COLO829 (cell line): ENCODE measurements at regions not wholly inside any gene's neighbourhood (a gene's known extent, or its start where the extent isn't known, plus 50 kb on each side); places are given as distances from the start of the nearest gene placed in this dataset.
"Not testable (repeated sequence)": the region's sequence is repeated elsewhere in the genome, so short reads cannot be mapped to it uniquely, and the experiment has no call there.

ENCODE experiments used
- DNase-seq: peaks from one replicate; pipeline ENCODE4 v3.0.0; 2012; ENCODE audit warnings: low spot score

DNA sequence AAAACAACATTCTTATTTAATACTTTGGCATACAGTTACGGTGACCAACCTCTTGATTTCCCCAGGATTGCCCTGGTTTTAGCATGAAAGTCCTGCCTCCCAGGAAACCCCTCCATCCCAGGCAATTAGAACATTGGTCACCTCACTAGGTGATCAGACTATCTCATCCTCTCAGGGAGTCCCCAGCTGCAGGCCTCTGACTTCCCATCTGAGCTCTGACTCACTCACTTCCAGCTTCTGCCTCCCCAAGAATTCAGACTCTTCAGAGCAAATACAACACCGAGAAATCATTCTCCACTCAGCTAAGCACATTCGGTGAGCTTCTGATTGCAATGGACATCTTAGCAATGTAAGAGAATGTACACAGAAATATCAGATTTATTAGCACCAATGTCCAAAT, 92.4 kb upstream of the HES1 start:
- no peak for DNase-seq

- DNase-seq = no peak
Measured at GRCh38 chr3:194045289-194045688, 90.7 kb upstream of the HES1 start.

GRCh38 chr3:194045919-194046318, 90.0 kb upstream of the HES1 start:
- no peak for DNase-seq

DNA sequence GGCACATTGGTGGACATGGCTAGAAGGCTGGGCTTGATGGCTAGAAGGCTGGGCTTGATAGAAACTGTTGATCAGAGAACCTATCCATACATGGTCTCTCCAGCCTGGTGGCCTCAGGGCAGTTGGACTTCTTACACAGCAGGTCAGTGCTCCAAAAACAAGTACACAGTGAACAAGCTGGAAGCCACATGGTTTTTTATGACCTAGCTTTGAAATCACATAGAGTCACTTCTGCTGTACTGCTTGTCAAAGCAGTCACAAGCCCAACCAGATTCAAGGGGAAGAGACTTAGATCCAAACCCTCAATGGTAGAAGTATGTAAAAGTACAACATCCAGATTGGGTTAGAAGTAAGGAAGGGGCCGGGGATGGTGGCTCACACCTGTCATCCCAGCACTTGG, 89.4 kb upstream of the HES1 start:
- DNase-seq = no peak

DNA sequence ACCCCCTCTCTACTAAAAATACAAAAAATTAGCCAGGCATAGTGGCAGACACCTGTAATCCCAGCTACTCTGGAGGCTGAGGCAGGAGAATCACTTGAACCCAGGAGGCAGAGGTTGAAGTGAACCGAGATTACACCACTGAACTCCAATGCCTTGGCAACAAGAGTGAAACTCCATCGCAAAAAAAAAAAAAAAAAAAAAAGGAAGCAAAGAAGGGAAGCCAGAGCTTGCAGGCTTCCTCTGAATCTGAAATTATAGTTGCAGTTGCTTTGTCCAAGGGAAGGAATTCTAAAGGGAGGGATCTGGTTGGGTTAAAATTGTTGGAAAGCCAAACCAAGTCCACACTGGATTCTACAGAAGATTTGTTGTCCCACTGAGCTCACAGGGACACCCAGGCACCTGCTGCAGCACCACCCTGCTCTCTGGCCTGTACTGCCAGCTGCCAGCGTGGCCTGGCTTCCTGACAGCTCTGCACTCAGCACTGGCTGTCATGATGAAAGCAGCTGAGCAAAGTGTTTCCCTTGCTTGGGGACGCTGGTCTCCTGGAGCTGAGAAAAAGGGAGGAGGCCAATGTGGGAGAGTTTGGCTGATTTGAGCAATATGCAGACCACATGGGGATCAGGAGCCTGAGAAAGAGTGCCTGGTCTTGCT, 88.8 kb upstream of the HES1 start:
- no peak for DNase-seq

- DNase-seq = no peak
Measured at GRCh38 chr3:194049394-194049793, 86.6 kb upstream of the HES1 start.

- no peak for DNase-seq
Measured at GRCh38 chr3:194050782-194051320, 85.1 kb upstream of the HES1 start.

DNA sequence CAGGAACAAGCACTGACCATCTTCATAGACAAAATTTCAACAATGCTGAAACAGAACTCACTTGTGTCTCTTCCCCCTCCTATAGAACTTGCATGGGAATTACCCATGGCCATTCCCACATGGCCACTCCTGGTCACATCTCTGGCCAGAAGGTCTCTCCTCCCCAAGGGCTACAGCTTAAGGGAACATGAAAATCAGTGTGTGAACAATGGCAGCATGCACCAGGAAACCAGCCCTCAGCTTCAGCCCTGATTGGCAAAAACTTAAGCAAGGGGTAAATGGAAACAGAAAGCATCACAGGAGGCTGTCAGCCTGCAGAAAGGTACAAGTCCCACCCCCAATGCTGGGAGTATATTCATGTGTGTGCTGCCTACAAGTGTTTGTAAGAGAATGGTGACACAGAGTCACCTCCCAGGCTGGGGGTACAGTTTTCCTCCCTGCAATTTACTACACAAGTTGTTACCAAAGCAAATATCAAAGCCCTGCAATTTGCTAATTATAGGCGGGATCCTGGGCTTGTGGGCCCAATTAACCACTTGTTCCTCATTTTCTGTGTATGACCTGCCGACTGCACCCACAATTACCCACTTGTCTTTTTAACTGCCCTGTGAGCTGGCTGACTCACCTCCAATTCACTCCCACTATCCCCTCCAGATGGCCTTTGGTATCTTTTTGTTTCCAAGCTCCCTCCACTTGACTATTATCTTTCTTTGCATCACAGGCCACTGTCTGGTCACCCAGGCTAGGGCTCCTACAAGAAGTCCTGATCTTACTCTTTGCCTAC, 84.4 kb upstream of the HES1 start:
- no peak for DNase-seq

DNA sequence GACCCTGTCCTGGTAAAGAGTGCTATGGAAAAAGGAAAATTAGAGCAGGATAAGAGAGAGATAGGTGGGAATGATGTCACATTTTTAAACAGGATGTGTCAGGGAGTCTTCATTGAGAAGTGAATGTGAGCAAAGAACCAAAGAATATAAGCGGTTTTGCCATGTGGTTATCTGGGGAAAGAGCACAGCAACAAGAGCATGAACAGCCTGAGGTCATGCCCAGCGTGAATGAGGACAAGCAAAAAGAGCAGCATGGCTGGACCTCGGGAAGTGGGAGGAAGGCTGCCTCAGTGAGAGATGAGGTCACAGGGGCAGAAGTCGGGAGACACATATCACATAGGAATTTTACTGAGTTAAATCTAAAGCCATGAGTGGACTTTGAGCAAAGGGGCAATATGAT, 82.8 kb upstream of the HES1 start:
- DNase-seq = no peak

GRCh38 chr3:194054016-194054415, 81.9 kb upstream of the HES1 start:
- no peak for DNase-seq

DNA sequence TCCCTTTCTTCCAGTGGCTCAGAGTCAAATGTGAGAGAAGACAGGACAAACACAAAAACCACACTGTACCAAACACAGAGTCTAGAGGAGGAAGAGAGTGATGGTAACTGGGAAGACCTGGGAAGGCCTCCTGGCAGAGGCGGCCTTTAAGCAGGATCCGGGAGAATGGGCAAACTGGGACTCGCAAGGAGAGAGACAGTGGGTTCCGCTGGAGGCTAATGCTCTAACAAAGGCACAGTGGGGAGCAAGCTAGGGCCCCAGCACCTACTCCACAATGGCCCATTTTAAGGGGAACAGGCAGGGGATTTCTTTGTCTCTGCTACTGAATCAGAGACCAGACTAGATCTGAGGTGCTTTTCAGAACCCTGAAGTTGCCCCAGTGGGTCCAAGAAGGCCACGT, 81.4 kb upstream of the HES1 start:
- DNase-seq = no peak

DNA sequence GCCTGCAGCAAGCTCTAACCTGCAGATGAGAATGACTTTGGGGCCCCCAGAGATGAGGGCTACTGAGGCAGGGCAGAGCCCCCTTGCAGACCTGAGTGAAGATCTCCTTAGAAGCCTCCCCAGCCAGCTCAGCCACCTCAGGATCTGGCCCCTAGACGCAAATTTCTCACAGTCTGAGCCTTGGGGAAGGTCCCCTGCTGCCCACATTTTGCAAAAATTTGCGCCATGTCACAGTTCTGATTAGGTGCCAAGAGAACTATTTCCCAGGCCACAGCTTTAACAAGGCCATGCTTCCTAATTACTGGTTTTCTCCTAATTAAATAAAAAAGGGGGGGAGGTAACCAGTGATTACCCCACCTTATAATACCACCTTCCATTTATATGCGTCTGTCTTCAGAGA, 81.0 kb upstream of the HES1 start:
- no peak for DNase-seq

GRCh38 chr3:194056323-194056722, 79.6 kb upstream of the HES1 start:
- not testable (repeated sequence) for DNase-seq

GRCh38 chr3:194056731-194057415, 79.1 kb upstream of the HES1 start:
- no peak for DNase-seq

GRCh38 chr3:194057570-194058188, 78.3 kb upstream of the HES1 start:
- no peak for DNase-seq

DNA sequence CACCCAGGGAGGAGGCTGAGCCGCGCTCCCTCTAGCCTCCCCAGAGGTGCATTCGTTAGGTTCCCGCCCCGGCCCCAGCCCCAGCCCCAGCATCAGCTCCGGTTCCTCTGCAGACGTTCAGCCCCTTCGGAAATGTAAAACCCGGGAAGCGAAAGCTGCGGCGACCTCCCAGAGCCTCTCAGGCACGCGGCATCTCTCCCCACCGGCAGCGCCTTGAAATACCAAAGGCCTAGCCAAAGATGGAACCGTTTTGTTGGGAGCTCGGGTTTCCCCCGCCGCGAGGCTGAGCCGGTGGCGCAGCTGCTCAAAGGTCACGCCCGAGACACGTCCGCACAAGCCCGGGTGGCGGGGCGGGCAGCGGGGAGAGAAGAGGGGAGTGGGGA, 77.8 kb upstream of the HES1 start:
- DNase-seq = no peak

- no peak for DNase-seq
Measured at GRCh38 chr3:194058753-194059152, 77.2 kb upstream of the HES1 start.

DNA sequence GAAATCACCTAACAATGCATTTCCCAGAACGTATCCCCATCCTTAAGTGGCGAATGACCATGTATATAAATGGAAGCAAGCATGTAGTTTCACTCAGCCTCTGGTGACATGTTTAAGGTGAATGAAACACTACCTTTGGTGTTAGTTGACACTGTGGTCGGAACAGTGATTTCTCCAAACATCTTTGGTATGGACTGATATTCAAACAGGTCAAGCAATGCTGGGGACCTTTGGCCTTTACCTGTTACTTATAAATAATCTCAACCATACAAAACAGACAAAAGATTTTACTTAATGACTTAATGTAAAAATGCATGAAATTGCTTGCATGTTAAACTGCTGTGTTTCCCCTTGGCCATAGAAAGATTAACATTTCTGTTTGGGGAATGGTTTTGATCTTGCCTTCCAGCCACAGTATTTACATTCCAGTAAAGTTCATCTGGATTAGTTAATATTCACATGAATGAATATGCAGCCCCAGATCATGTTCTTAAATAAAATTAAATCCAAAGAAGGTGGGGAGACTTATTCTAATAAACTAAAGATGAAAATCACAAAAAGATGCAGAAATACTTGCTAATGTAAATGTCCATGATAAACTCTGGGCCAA, 74.4 kb upstream of the HES1 start:
- no peak for DNase-seq

- DNase-seq = no peak
Measured at GRCh38 chr3:194062830-194063229, 73.1 kb upstream of the HES1 start.

- no peak for DNase-seq
Measured at GRCh38 chr3:194064380-194065332, 71.3 kb upstream of the HES1 start.

DNA sequence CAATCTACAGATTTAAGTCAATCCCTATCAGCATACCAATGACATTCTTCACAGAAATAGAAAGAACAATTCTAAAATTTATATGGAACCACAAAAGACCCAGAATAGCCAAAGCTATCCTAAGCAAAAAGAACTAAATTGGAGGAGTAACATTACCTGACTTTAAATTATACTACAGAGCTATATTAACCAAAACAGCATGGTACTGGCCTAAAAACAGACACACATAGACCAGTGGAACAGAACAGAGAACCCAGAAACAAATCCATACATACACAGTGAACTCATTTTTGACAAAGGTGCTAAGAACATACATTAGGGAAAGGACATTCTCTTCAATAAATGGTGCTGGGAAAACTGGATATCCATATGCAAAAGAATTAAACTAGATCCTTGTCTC, 68.6 kb upstream of the HES1 start:
- DNase-seq = not testable (repeated sequence)
